ENCODE measurements at regions not wholly inside any gene's neighbourhood (a gene's known extent, or its start where the extent isn't known, plus 50 kb on each side); places are given as distances from the start of the nearest gene placed in this dataset.
"Not testable (repeated sequence)": the region's sequence is repeated elsewhere in the genome, so short reads cannot be mapped to it uniquely, and the experiment has no call there.

GRCh38 chr6:101089640-101090039, 208.5 kb upstream of the ASCC3 start:
- H3K4me3 Mint-ChIP-seq (ENCODE audit: unreplicated experiment): no peak overlapping the region
- H3K4me1 Mint-ChIP-seq (ENCODE audit: unreplicated experiment): peaks cover 10% of the 10 kb centered on the region
- H3K27ac Mint-ChIP-seq (ENCODE audit: unreplicated experiment): no peak overlapping the region
- DNase-seq (ENCODE audit: extremely low spot score, unreplicated experiment): no peak
- H3K36me3 Mint-ChIP-seq (ENCODE audit: unreplicated experiment): peaks cover 2% of the 10 kb centered on the region
- H3K27me3 Mint-ChIP-seq (ENCODE audit: unreplicated experiment): no peaks in the 10 kb centered on the region
- H3K9me3 Mint-ChIP-seq (ENCODE audit: unreplicated experiment): peaks cover 28% of the 10 kb centered on the region
- no peak for TF ChIP-seq CTCF (IDR thresholded peaks at IDR 0.05)

- TF ChIP-seq CTCF (IDR thresholded peaks at IDR 0.05): no peak
- H3K27me3 Mint-ChIP-seq (ENCODE audit: unreplicated experiment): no peaks in the 10 kb centered on the region
- peaks cover 8% of the 10 kb centered on the region for H3K4me1 Mint-ChIP-seq (ENCODE audit: unreplicated experiment)
- H3K36me3 Mint-ChIP-seq (ENCODE audit: unreplicated experiment): peaks cover 2% of the 10 kb centered on the region
- no peak for DNase-seq (ENCODE audit: extremely low spot score, unreplicated experiment)
- peaks cover 28% of the 10 kb centered on the region for H3K9me3 Mint-ChIP-seq (ENCODE audit: unreplicated experiment)
- no peak overlapping the region for H3K27ac Mint-ChIP-seq (ENCODE audit: unreplicated experiment)
- no peak overlapping the region for H3K4me3 Mint-ChIP-seq (ENCODE audit: unreplicated experiment)
Observed at GRCh38 chr6:101090281-101090680, 209.2 kb upstream of the ASCC3 start.

- H3K4me3 Mint-ChIP-seq (ENCODE audit: unreplicated experiment); H3K27ac Mint-ChIP-seq (ENCODE audit: unreplicated experiment); H3K27me3 Mint-ChIP-seq (ENCODE audit: unreplicated experiment); H3K4me1 Mint-ChIP-seq (ENCODE audit: unreplicated experiment); DNase-seq (ENCODE audit: extremely low spot score, unreplicated experiment); H3K9me3 Mint-ChIP-seq (ENCODE audit: unreplicated experiment); H3K36me3 Mint-ChIP-seq (ENCODE audit: unreplicated experiment): not testable (repeated sequence)
Observed at GRCh38 chr6:101098605-101099004, 217.5 kb upstream of the ASCC3 start.

- TF ChIP-seq CTCF (IDR thresholded peaks at IDR 0.05): no peak
- no peak overlapping the region for H3K27ac Mint-ChIP-seq (ENCODE audit: unreplicated experiment)
- H3K36me3 Mint-ChIP-seq (ENCODE audit: unreplicated experiment): no peaks in the 10 kb centered on the region
- H3K4me3 Mint-ChIP-seq (ENCODE audit: unreplicated experiment): no peak overlapping the region
- no peaks in the 10 kb centered on the region for H3K4me1 Mint-ChIP-seq (ENCODE audit: unreplicated experiment)
- no peak for DNase-seq (ENCODE audit: extremely low spot score, unreplicated experiment)
- H3K27me3 Mint-ChIP-seq (ENCODE audit: unreplicated experiment): no peaks in the 10 kb centered on the region
- H3K9me3 Mint-ChIP-seq (ENCODE audit: unreplicated experiment): peaks cover 3% of the 10 kb centered on the region
Observed at GRCh38 chr6:101102702-101103101, 221.6 kb upstream of the ASCC3 start.

GRCh38 chr6:101108286-101108685, 227.2 kb upstream of the ASCC3 start:
- no peaks in the 10 kb centered on the region for H3K9me3 Mint-ChIP-seq (ENCODE audit: unreplicated experiment)
- no peaks in the 10 kb centered on the region for H3K4me1 Mint-ChIP-seq (ENCODE audit: unreplicated experiment)
- TF ChIP-seq CTCF (IDR thresholded peaks at IDR 0.05): no peak
- no peaks in the 10 kb centered on the region for H3K36me3 Mint-ChIP-seq (ENCODE audit: unreplicated experiment)
- DNase-seq (ENCODE audit: extremely low spot score, unreplicated experiment): no peak
- no peaks in the 10 kb centered on the region for H3K27me3 Mint-ChIP-seq (ENCODE audit: unreplicated experiment)
- H3K27ac Mint-ChIP-seq (ENCODE audit: unreplicated experiment): no peak overlapping the region
- H3K4me3 Mint-ChIP-seq (ENCODE audit: unreplicated experiment): no peak overlapping the region

GRCh38 chr6:101110814-101111213, 229.7 kb upstream of the ASCC3 start:
- H3K4me3 Mint-ChIP-seq (ENCODE audit: unreplicated experiment): no peak overlapping the region
- no peaks in the 10 kb centered on the region for H3K9me3 Mint-ChIP-seq (ENCODE audit: unreplicated experiment)
- no peak for DNase-seq (ENCODE audit: extremely low spot score, unreplicated experiment)
- no peaks in the 10 kb centered on the region for H3K36me3 Mint-ChIP-seq (ENCODE audit: unreplicated experiment)
- TF ChIP-seq CTCF (IDR thresholded peaks at IDR 0.05): no peak
- no peaks in the 10 kb centered on the region for H3K4me1 Mint-ChIP-seq (ENCODE audit: unreplicated experiment)
- H3K27ac Mint-ChIP-seq (ENCODE audit: unreplicated experiment): no peak overlapping the region
- H3K27me3 Mint-ChIP-seq (ENCODE audit: unreplicated experiment): no peaks in the 10 kb centered on the region
